ENCODE measurements at regions not wholly inside any gene's neighbourhood (a gene's known extent, or its start where the extent isn't known, plus 50 kb on each side); places are given as distances from the start of the nearest gene placed in this dataset.

DNA sequence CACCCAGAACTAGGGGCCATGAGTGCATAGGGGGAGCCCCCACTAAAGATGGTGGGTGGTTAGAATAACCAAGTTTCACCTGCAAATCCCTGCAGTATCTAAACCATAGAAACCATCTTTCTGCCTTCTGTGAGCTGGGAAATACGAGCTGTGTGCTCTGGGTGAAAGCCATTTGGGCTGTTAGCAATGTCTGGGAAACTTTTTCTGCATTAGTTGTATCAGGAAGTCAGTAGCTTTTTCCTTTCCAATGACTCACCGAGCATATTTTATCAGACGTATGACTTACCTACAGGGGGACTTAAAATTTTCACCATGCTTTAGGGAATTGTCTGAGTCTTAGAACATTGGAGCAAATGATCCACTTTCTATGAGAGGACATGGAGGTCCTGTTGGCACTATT, 584.0 kb downstream of the QKI start:
- H3K36me3 ChIP-seq (ENCODE audit: insufficient read depth, low read length): no peaks in the 10 kb centered on the region
- no peaks in the 10 kb centered on the region for H3F3A ChIP-seq (ENCODE audit: insufficient read depth, low read length, poor library complexity, severe bottlenecking)
- no peak overlapping the region for H3K4me3 ChIP-seq (ENCODE audit: low read length)
- H3K9me2 ChIP-seq (ENCODE audit: insufficient read depth, low read length): no peaks in the 10 kb centered on the region
- H3K9ac ChIP-seq (ENCODE audit: low read length): no peak overlapping the region
- no peak overlapping the region for H2AFZ ChIP-seq (ENCODE audit: low read depth, low read length)
- no peaks in the 10 kb centered on the region for H4K20me1 ChIP-seq (ENCODE audit: insufficient read depth)
- no peak overlapping the region for H3K27ac ChIP-seq (ENCODE audit: low read length)
- H3K79me2 ChIP-seq (replicated peaks; ENCODE audit: insufficient read depth, low read length): no peaks in the 10 kb centered on the region
- H3K27me3 ChIP-seq (ENCODE audit: insufficient read depth, low read depth, low read length): no peaks in the 10 kb centered on the region
- TF ChIP-seq TAF1 (IDR thresholded peaks at IDR 0.05; ENCODE audit: low read depth) (no peak), MXI1 (conservative IDR thresholded peaks at IDR 0.05; ENCODE audit: poor library complexity, severe bottlenecking) (no peak), EZH2 (IDR thresholded peaks at IDR 0.05; ENCODE audit: borderline replicate concordance, insufficient read depth, low read length, poor library complexity, severe bottlenecking) (no peak), EP300 (conservative IDR thresholded peaks at IDR 0.05; ENCODE audit: poor library complexity, severe bottlenecking) (no peak), SMC3 (conservative IDR thresholded peaks at IDR 0.05; ENCODE audit: poor library complexity) (no peak), POLR2AphosphoS5 (IDR thresholded peaks at IDR 0.05) (no peak), CTCF (IDR thresholded peaks at IDR 0.05; ENCODE audit: poor library complexity, severe bottlenecking) (no peak)
- H3K9me3 ChIP-seq (ENCODE audit: low read length): no peaks in the 10 kb centered on the region
- no peak overlapping the region for H3K4me2 ChIP-seq (ENCODE audit: low read length)

GRCh38 chr6:163996491-163996890, 582.0 kb downstream of the QKI start:
- H3K9me3 ChIP-seq (ENCODE audit: low read length): no peaks in the 10 kb centered on the region
- H3K36me3 ChIP-seq (ENCODE audit: insufficient read depth, low read length): no peaks in the 10 kb centered on the region
- no peak overlapping the region for H3K4me3 ChIP-seq (ENCODE audit: low read length)
- TF ChIP-seq MXI1 (conservative IDR thresholded peaks at IDR 0.05; ENCODE audit: poor library complexity, severe bottlenecking): no peak
- TF ChIP-seq TAF1 (IDR thresholded peaks at IDR 0.05; ENCODE audit: low read depth): no peak
- no peak for TF ChIP-seq REST (IDR thresholded peaks at IDR 0.05; ENCODE audit: borderline replicate concordance)
- TF ChIP-seq CTCF (IDR thresholded peaks at IDR 0.05; ENCODE audit: poor library complexity, severe bottlenecking): no peak
- TF ChIP-seq EZH2 (IDR thresholded peaks at IDR 0.05; ENCODE audit: borderline replicate concordance, insufficient read depth, low read length, poor library complexity, severe bottlenecking): no peak
- TF ChIP-seq RAD21 (conservative IDR thresholded peaks at IDR 0.05): no peak
- no peak for TF ChIP-seq POLR2AphosphoS5 (IDR thresholded peaks at IDR 0.05)
- no peak for TF ChIP-seq SMC3 (conservative IDR thresholded peaks at IDR 0.05; ENCODE audit: poor library complexity)
- TF ChIP-seq EP300 (conservative IDR thresholded peaks at IDR 0.05; ENCODE audit: poor library complexity, severe bottlenecking): no peak
- no peaks in the 10 kb centered on the region for H3K9me2 ChIP-seq (ENCODE audit: insufficient read depth, low read length)
- H3K79me2 ChIP-seq (replicated peaks; ENCODE audit: insufficient read depth, low read length): no peaks in the 10 kb centered on the region
- no peaks in the 10 kb centered on the region for H3K27me3 ChIP-seq (ENCODE audit: insufficient read depth, low read depth, low read length)
- no peak overlapping the region for H3K27ac ChIP-seq (ENCODE audit: low read length)
- no peaks in the 10 kb centered on the region for H3F3A ChIP-seq (ENCODE audit: insufficient read depth, low read length, poor library complexity, severe bottlenecking)
- no peak overlapping the region for H3K4me2 ChIP-seq (ENCODE audit: low read length)
- no peak overlapping the region for H3K9ac ChIP-seq (ENCODE audit: low read length)
- no peak overlapping the region for H2AFZ ChIP-seq (ENCODE audit: low read depth, low read length)
- H4K20me1 ChIP-seq (ENCODE audit: insufficient read depth): no peaks in the 10 kb centered on the region

Measured in neural cell (in vitro differentiated cells).